K562 (cell line): ENCODE measurements at regions not wholly inside any gene's neighbourhood (a gene's known extent, or its start where the extent isn't known, plus 50 kb on each side); places are given as distances from the start of the nearest gene placed in this dataset.
A peak's percentile ranks its signal among the peaks of the same experiment; 100 is the strongest.
"Not testable (repeated sequence)": the region's sequence is repeated elsewhere in the genome, so short reads cannot be mapped to it uniquely, and the experiment has no call there.

Experiments used
- ATAC-seq: fragments of 200-7000 bp; cut with Tn5 transposase; 3 replicates; pipeline ENCODE4 v1.9.1; 2020; ENCODE audit warnings: moderate library complexity
- BruUV-seq: library from RNA; stranded (reverse); fragments of 400-500 nt; replicated peaks from 2 replicates; lab custom pipeline; 2021; lab: Mats Ljungman, UMichigan
- CTCF ChIA-PET: fragments of 300-600 bp; formaldehyde crosslinking; extraction: SDS; loops from one replicate; lab custom pipeline; 2021; ENCODE audit warnings: low intra/inter-chr PET ratio; lab: Yijun Ruan, JAX
- POLR2A ChIA-PET: fragments of 300-600, 350-650 bp; sonication (Branson Sonifier 250); formaldehyde crosslinking; extraction: SDS; loops from one replicate; lab custom pipeline; 2021; ENCODE audit warnings: antibody characterized with exemption, inconsistent platforms; lab: Yijun Ruan, JAX
- DNase-seq, 4 experiments: peaks; one replicate each; pipeline versions ENCODE4 v3.0.0 to v3.0.0-alpha.2; 2011 to 2018; ENCODE audit warnings: low spot score in 3 of 4, mixed read lengths in 3 of 4; ENCODE audit errors: extremely low read depth in 1 of 4
- FAIRE-seq: peaks from 2 replicates; lab custom pipeline; 2011; peaks lifted over from hg19 to GRCh38; lab: Jason Lieb, UNC
- H2AFZ ChIP-seq: 2 replicates; pipeline ENCODE4 v1.6.0; 2011; ENCODE audit warnings: low read depth, low read length, control low read depth, inconsistent platforms
- H3K27ac ChIP-seq: fragments of 200-600 bp; 3 replicates; pipeline ENCODE4 v1.8.0; 2011; ENCODE audit warnings: low read depth, mild to moderate bottlenecking, control low read depth, inconsistent platforms, low read length, moderate library complexity, mixed read lengths; ENCODE audit errors: extremely low read depth
- H3K27me3 ChIP-seq, 2 experiments: fragments of 300-600 bp in 1 of 2; 2 replicates in 1 of 2; 3 replicates in 1 of 2; pipeline versions ENCODE4 v1.6.0 to v1.8.0; 2011; ENCODE audit warnings: inconsistent platforms in 2 of 2, low read length in 2 of 2, mild to moderate bottlenecking in 1 of 2, mixed read lengths in 1 of 2, moderate library complexity in 1 of 2; ENCODE audit not compliant: control insufficient read depth in 2 of 2, insufficient read depth in 2 of 2
- H3K36me3 ChIP-seq: fragments of 300-600 bp; 3 replicates; pipeline ENCODE4 v1.8.0; 2011; ENCODE audit warnings: mild to moderate bottlenecking, low read length, inconsistent platforms; ENCODE audit not compliant: control insufficient read depth, insufficient read depth
- H3K4me1 ChIP-seq, 2 experiments: fragments of 200-600 bp in 1 of 2; replicated peaks in 1 of 2; 2 replicates in 1 of 2; 3 replicates in 1 of 2; pipeline versions ENCODE4 v1.5.1 to v1.8.0; 2011; ENCODE audit warnings: inconsistent platforms in 2 of 2, low read length in 2 of 2, mild to moderate bottlenecking in 1 of 2, mixed read lengths in 1 of 2, moderate library complexity in 1 of 2; ENCODE audit not compliant: control insufficient read depth in 2 of 2, insufficient read depth in 2 of 2
- H3K4me2 ChIP-seq: 2 replicates; pipeline ENCODE4 v1.6.1; 2011; ENCODE audit warnings: low read length, control low read depth, inconsistent platforms, mixed read lengths; ENCODE audit not compliant: insufficient read depth
- H3K4me3 ChIP-seq: fragments of 200-600 bp; sonication (generic), shearing (Covaris generic); 2 replicates; pipeline ENCODE4 v1.5.1; 2016; ENCODE audit warnings: control low read depth, inconsistent platforms
- H3K79me2 ChIP-seq: fragments of 200-600 bp; 3 replicates; pipeline ENCODE4 v1.8.0; 2011; ENCODE audit warnings: low read length, inconsistent platforms; ENCODE audit not compliant: control insufficient read depth, insufficient read depth
- H3K9ac ChIP-seq, 2 experiments: 2 replicates each; pipeline versions ENCODE4 v1.6.0 to v1.6.1; 2011; ENCODE audit warnings: low read depth in 2 of 2, low read length in 2 of 2, control low read depth in 1 of 2, inconsistent platforms in 1 of 2, mild to moderate bottlenecking in 1 of 2, mixed read lengths in 1 of 2; ENCODE audit not compliant: insufficient read depth in 1 of 2
- H3K9me1 ChIP-seq: one replicate; pipeline ENCODE4 v1.6.0; 2011; ENCODE audit warnings: inconsistent platforms, mild to moderate bottlenecking, low read length, moderate library complexity; ENCODE audit not compliant: control insufficient read depth, insufficient read depth
- H3K9me3 ChIP-seq: replicated peaks from 2 replicates; pipeline ENCODE4 v1.5.1; 2011; ENCODE audit warnings: low read depth, low read length, inconsistent platforms; ENCODE audit not compliant: control insufficient read depth, insufficient read depth
- H4K20me1 ChIP-seq: replicated peaks from 2 replicates; pipeline ENCODE4 v1.6.1; 2011; ENCODE audit warnings: low read length, inconsistent platforms, mixed read lengths; ENCODE audit not compliant: control insufficient read depth, insufficient read depth
- CTCF ChIP-seq, 3 experiments: IDR thresholded peaks in 2 of 3; conservative IDR thresholded peaks in 1 of 3; 2 replicates each; pipeline ENCODE4 v1.5.1; 2011 to 2012; ENCODE audit warnings: low read length in 3 of 3, mild to moderate bottlenecking in 3 of 3, control low read depth in 2 of 3, improper control_type of control experiment in 1 of 3, inconsistent platforms in 1 of 3, low read depth in 1 of 3, mixed read lengths in 1 of 3, moderate library complexity in 1 of 3; ENCODE audit not compliant: insufficient read depth in 2 of 3
- RAD21 ChIP-seq, 2 experiments: fragments of 250-450 bp in 1 of 2; fragments of 450-650 bp in 1 of 2; sonication (Bioruptor Pico) in 1 of 2; formaldehyde crosslinking in 1 of 2; IDR thresholded peaks in 1 of 2; conservative IDR thresholded peaks in 1 of 2; 2 replicates each; pipeline versions ENCODE4 v1.4.0 to v1.8.0; 2020 to 2022; ENCODE audit warnings: mild to moderate bottlenecking in 2 of 2, moderate library complexity in 1 of 2
- WGBS: fragments of 100-300 bp; shearing (Covaris generic); methylation state at CpG from one replicate; pipeline ENCODE4 v1.1.6; 2016; ENCODE audit warnings: low coverage, mixed read lengths; ENCODE audit not compliant: insufficient coverage; ENCODE audit errors: missing lambda C conversion rate; 5-methylcytosine and 5-hydroxymethylcytosine counted together
- in situ Hi-C: fragments of 300-500 bp; cut with MboI; formaldehyde crosslinking; loops from 4 replicates; pipeline ENCODE4 v1.15.0; 2018; ENCODE audit warnings: inconsistent platforms, mixed read lengths
- intact Hi-C: fragments of 100-400 bp; cut with micrococcal nuclease; formaldehyde crosslinking; loops from 2 replicates; pipeline ENCODE4 v1.14.2; 2022

GRCh38 chr7:6953138-6953797, 127.2 kb upstream of the CCZ1B start:
- 32% methylated on average over 16 of the region's 16 CpGs for WGBS
- in situ Hi-C loops: loop anchor here (25.0 kb wide), 3 partner anchors 359 to 1334 kb away; no protein-coding TSS in a partner anchor
- H3K27me3 ChIP-seq, H3K4me3 ChIP-seq, POLR2A ChIA-PET, intact Hi-C loops, H4K20me1 ChIP-seq, H3K9me1 ChIP-seq, H3K9me3 ChIP-seq, BruUV-seq, DNase-seq, H3K9ac ChIP-seq, FAIRE-seq, ATAC-seq, H3K36me3 ChIP-seq, H3K27ac ChIP-seq, H2AFZ ChIP-seq, H3K79me2 ChIP-seq, CTCF ChIA-PET, H3K4me1 ChIP-seq, H3K4me2 ChIP-seq: not testable (repeated sequence)
- TF ChIP-seq RAD21 (CRISPR knock-in tag; conservative IDR thresholded peaks at IDR 0.05 in 1 of 2, IDR thresholded peaks at IDR 0.05 in 1 of 2): peak in 1 of 2 experiments; percentile 33; a peak in 2 of 4 replicates
- 0 out of 6 replicates have a peak, but pooled peaks of 1 of the 3 experiments have one; percentile 23 for TF ChIP-seq CTCF (IDR thresholded peaks at IDR 0.05 in 2 of 3, conservative IDR thresholded peaks at IDR 0.05 in 1 of 3; ENCODE audit: insufficient read depth in 2 of 3, low read depth in 1 of 3, low read length in 3 of 3)

- H3K4me2 ChIP-seq, H4K20me1 ChIP-seq, BruUV-seq, H3K27me3 ChIP-seq, H3K27ac ChIP-seq, FAIRE-seq, H3K36me3 ChIP-seq, H3K9me3 ChIP-seq, H2AFZ ChIP-seq, H3K9ac ChIP-seq, H3K79me2 ChIP-seq, ATAC-seq, intact Hi-C loops, H3K9me1 ChIP-seq, H3K4me3 ChIP-seq, POLR2A ChIA-PET, CTCF ChIA-PET, H3K4me1 ChIP-seq, DNase-seq: not testable (repeated sequence)
- in situ Hi-C loops: loop anchor here (25.0 kb wide), 3 partner anchors 359 to 1334 kb away; no protein-coding TSS in a partner anchor
- WGBS: 80% methylated on average over 9 of the region's 10 CpGs
These were observed 127.7 kb upstream of the CCZ1B start for GRCh38 chr7:6953798-6954181.

GRCh38 chr7:6955385-6955784, 129.3 kb upstream of the CCZ1B start:
- CTCF ChIA-PET, H3K4me3 ChIP-seq, H3K9me3 ChIP-seq, H3K4me2 ChIP-seq, H2AFZ ChIP-seq, DNase-seq, H3K36me3 ChIP-seq, H3K27ac ChIP-seq, H3K9ac ChIP-seq, BruUV-seq, ATAC-seq, FAIRE-seq, H3K4me1 ChIP-seq, H3K79me2 ChIP-seq, intact Hi-C loops, H3K27me3 ChIP-seq, H4K20me1 ChIP-seq, H3K9me1 ChIP-seq: not testable (repeated sequence)
- in situ Hi-C loops: loop anchor here (25.0 kb wide), 3 partner anchors 357 to 1332 kb away; no protein-coding TSS in a partner anchor
- 94% methylated on average over 9 of the region's 12 CpGs for WGBS
- POLR2A ChIA-PET: interaction anchor here (0.7 kb wide), 1 partner anchor 520 kb away, joined by 3 read pairs; no protein-coding TSS in a partner anchor
